ENCODE measurements at regions not wholly inside any gene's neighbourhood (a gene's known extent, or its start where the extent isn't known, plus 50 kb on each side); places are given as distances from the start of the nearest gene placed in this dataset.

DNA sequence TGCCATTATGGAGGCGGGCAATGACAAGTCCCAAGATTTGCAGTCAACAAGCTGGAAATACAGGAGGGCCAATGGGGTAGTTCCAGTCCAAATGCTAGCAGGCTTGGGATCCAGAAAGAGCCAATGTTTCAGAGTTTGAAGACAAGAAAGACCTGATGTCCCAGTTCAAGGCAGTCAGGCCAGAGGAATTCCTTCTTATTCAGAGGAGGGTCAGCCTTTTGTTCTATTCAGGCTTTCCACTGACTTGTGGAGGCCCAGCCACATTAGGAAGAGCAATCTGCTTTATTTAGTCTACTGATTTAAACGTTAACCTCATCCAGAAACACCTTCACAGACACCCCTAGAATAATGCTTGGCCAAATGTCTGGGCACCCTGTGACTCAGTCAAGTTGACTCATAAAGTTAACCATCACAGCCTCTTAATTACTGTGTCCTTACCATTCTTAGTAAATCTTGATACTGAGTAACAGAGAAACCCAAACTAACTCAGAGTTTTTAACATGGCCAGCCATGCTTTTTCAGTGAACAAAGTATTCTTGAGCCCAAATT, 50.9 kb upstream of the NPHP3 start:
- TF ChIP-seq, protein P1, sequence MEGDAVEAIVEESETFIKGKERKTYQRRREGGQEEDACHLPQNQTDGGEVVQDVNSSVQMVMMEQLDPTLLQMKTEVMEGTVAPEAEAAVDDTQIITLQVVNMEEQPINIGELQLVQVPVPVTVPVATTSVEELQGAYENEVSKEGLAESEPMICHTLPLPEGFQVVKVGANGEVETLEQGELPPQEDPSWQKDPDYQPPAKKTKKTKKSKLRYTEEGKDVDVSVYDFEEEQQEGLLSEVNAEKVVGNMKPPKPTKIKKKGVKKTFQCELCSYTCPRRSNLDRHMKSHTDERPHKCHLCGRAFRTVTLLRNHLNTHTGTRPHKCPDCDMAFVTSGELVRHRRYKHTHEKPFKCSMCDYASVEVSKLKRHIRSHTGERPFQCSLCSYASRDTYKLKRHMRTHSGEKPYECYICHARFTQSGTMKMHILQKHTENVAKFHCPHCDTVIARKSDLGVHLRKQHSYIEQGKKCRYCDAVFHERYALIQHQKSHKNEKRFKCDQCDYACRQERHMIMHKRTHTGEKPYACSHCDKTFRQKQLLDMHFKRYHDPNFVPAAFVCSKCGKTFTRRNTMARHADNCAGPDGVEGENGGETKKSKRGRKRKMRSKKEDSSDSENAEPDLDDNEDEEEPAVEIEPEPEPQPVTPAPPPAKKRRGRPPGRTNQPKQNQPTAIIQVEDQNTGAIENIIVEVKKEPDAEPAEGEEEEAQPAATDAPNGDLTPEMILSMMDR (IDR thresholded peaks at IDR 0.05): no peak
- TF ChIP-seq POLR2A (IDR thresholded peaks at IDR 0.05): no peak
